GM18511 (cell line): ENCODE measurements at regions not wholly inside any gene's neighbourhood (a gene's known extent, or its start where the extent isn't known, plus 50 kb on each side); places are given as distances from the start of the nearest gene placed in this dataset.

Experiments
- ATAC-seq: cut with Tn5 transposase; IDR thresholded peaks from one replicate; pipeline ENCODE4 v1.9.1; 2021; ENCODE audit warnings: mild to moderate bottlenecking, moderate library complexity; ENCODE audit not compliant: unreplicated experiment

DNA sequence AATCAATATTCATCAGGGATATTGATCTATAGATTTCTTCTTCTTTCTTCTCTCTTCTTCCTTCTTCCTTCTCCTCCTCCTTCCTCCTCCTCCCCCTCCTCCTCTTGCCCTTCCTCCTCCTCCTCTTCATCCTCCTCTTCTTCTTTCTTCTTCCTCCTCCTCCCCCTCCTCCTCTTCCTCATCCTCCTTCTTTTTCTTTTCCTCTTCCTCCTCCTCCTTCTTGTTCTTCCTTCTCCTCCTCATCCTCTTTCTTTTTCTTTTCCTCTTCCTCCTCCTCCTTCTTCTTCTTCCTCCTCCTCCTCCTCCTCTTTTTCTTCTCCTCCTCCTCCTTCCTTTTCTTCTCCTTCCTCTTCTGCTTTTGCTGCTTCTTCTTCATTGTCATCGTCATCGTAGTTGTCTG, 52.4 kb upstream of the SERINC1 start:
- ATAC-seq = no peak

DNA sequence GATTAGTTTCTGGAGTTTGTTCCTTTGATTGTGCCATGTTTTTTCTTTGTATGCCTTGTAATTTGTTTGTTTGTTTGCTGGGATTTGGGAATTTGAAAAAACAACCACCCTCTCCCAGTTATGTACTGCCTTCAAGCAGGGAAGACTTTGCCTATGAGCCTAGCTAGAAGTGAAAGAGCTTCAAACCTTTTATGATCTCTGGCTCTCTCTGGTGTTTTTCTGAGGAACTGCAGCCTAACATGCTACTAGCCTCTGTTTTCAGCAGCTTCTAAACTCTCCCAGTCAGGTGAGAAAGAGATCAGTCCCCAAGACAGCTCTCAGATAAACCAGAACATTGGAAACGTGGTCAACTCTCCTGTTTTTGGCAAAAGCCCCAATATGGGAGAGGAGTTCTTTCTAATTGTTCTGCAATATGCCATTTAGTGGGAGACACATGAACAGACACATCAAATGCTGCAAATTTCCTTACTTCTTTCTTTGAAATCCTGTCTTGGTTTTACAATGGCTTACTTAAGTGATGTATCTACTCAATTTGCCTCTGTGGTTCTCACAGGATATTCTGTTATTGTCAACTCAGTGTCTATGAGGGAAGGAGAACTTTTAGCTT, 58.9 kb upstream of the SERINC1 start:
- peak; percentile 97 for ATAC-seq

DNA sequence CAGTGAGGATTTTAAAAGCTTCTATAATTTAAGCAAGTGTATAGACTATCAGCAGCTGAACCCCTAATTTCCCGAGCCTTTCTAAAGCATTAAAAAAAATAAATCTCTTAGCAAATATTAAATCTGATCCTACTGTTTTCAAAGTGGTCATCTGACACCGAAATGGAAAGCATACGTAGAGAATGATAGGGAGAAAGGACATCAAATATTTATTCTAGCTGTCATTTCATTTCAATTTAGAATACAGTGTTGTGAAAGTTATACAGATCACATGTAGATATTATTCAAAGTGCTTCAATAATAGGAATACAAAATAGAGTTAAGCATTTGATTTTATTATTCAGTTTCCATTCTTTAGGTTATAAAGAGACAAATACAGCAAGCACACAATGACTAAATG, 61.9 kb upstream of the PKIB start:
- no peak for ATAC-seq

DNA sequence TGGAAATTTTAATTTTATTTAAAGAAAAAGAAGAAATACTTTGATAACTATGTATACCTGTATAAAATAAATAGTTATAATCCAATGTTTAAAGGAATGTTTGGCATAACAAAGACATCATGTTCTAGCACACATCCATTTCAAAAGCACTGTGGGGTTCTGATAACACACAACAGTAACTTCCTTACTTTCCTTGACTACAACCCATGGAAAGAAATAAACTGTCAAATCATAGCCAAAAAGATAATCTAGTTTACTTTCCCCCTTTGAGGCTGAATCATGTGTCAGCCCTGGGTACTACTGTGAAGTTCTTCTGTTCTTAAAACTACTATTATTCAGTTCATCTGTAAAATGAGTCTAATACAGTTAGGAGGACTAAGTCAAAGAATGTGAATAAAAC, 61.4 kb upstream of the PKIB start:
- ATAC-seq = no peak

DNA sequence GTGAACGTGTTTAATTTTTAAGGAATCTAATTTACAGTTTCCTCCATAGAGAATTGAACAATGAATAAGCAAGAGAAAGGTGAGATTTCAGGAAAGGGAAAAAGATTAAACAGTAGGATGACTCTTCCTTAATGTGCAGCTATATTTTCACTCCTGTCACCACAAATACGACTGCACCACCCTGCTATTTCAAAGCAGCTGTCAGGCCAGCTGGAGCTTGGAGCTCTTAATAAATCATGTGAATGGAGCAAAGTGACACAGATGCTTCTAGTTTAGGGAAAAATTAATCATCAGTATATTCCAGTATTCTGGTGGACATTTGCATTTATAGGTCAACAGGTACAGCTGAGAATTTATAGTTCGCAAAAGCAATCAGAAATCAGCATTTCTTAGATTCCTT, 56.5 kb upstream of the PKIB start:
- ATAC-seq = no peak

DNA sequence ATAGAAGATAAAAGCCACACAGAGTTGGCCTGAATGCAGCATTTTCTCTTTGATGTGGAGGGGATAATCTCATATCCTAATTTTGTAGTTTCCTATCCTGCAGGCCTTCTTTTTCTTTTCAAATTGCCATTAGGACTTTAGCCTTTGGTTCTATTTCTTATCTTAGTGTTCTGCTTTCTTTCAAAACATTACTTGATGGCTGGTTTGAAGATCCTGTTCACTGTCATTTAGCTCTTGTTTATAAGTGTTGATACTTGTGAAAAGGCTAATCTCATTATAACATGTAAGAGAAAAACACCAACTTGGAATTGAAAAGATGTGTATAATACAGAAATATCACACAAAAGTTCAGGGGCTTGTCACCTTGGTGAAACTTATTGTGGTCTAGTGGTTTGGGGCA, 54.6 kb upstream of the PKIB start:
- ATAC-seq = no peak

DNA sequence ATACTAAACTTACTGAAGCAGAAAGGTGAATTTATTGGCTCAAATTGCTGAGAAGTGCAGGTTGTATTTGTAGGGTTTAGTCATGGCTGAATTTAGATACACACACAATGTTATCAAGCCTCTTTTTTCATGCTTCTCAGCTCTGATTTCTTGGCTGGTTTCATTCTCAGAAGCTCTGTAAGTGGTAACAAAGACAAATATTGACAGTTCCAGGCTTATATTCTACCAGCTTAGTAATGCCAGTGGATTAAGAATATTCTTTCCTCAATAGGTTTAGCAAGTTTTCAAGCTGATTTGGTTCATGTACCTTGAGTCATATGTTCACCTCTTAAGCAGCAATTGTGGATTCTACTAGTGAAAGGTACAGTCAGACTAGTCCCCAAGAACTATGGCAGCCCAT, 52.1 kb upstream of the PKIB start:
- no peak for ATAC-seq
